ENCODE measurements at regions not wholly inside any gene's neighbourhood (a gene's known extent, or its start where the extent isn't known, plus 50 kb on each side); places are given as distances from the start of the nearest gene placed in this dataset.

GRCh38 chr9:27752069-27752468 is 178.8 kb upstream of the C9orf72 start:
- H3F3A ChIP-seq (ENCODE audit: low read depth): no peaks in the 10 kb centered on the region
- TF ChIP-seq, protein P1, sequence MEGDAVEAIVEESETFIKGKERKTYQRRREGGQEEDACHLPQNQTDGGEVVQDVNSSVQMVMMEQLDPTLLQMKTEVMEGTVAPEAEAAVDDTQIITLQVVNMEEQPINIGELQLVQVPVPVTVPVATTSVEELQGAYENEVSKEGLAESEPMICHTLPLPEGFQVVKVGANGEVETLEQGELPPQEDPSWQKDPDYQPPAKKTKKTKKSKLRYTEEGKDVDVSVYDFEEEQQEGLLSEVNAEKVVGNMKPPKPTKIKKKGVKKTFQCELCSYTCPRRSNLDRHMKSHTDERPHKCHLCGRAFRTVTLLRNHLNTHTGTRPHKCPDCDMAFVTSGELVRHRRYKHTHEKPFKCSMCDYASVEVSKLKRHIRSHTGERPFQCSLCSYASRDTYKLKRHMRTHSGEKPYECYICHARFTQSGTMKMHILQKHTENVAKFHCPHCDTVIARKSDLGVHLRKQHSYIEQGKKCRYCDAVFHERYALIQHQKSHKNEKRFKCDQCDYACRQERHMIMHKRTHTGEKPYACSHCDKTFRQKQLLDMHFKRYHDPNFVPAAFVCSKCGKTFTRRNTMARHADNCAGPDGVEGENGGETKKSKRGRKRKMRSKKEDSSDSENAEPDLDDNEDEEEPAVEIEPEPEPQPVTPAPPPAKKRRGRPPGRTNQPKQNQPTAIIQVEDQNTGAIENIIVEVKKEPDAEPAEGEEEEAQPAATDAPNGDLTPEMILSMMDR (IDR thresholded peaks at IDR 0.05): no peak
- TF ChIP-seq EZH2phosphoT487 (IDR thresholded peaks at IDR 0.05) (no peak), EZH2 (IDR thresholded peaks at IDR 0.05) (no peak)
- H3K27me3 Mint-ChIP-seq (ENCODE audit: insufficient read depth, low read depth): peaks cover 3% of the 10 kb centered on the region
- no peak for DNase-seq (ENCODE audit: low spot score)
- H4K20me1 ChIP-seq (ENCODE audit: low read depth): no peaks in the 10 kb centered on the region
- H3K9ac ChIP-seq: no peak overlapping the region
- peaks cover 12% of the 10 kb centered on the region for H3K4me1 Mint-ChIP-seq
- H3K27me3 ChIP-seq: peaks cover 38% of the 10 kb centered on the region
- H3K9me3 ChIP-seq (ENCODE audit: low read depth): no peaks in the 10 kb centered on the region
- H2AFZ ChIP-seq (replicated peaks): no peak overlapping the region
- H3K4me3 ChIP-seq: no peak overlapping the region
- no peak overlapping the region for H3K27ac ChIP-seq
- H3K79me2 ChIP-seq (ENCODE audit: low read depth): no peaks in the 10 kb centered on the region
- no peaks in the 10 kb centered on the region for H3K36me3 Mint-ChIP-seq
- H3K4me2 ChIP-seq: no peak overlapping the region
- no peaks in the 10 kb centered on the region for H3K36me3 ChIP-seq
- H3K27ac Mint-ChIP-seq: no peak overlapping the region
- H3K4me3 Mint-ChIP-seq: no peak overlapping the region
- peaks cover 8% of the 10 kb centered on the region for H3K9me3 Mint-ChIP-seq
- no peaks in the 10 kb centered on the region for H3K4me1 ChIP-seq

DNA sequence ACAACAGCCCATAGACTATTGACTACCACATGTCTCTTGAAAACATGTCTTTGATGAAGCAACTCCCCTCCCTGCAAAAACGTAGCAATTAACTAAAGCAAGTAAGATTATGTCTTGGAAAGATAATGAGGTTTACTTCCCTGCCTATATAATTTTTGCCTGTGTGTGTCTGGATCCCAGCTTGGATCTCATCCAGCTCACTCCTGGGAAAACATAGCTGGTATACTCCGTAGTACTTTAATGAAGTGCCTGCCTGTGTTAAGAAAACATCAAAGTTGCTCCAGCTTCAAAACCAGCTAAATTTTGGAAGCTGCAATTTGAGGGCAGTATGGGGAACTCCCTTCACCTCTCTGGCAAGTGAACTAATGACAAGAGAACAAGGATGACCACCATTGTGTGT is 182.6 kb upstream of the C9orf72 start:
- no peaks in the 10 kb centered on the region for H4K20me1 ChIP-seq (ENCODE audit: low read depth)
- peaks cover 3% of the 10 kb centered on the region for H3K4me1 Mint-ChIP-seq
- no peak overlapping the region for H3K4me2 ChIP-seq
- H3K27ac ChIP-seq: no peak overlapping the region
- H3K9ac ChIP-seq: no peak overlapping the region
- H3K27ac Mint-ChIP-seq: no peak overlapping the region
- H3K79me2 ChIP-seq (ENCODE audit: low read depth): no peaks in the 10 kb centered on the region
- no peaks in the 10 kb centered on the region for H3F3A ChIP-seq (ENCODE audit: low read depth)
- DNase-seq (ENCODE audit: low spot score): no peak
- H3K9me3 Mint-ChIP-seq: peaks cover 8% of the 10 kb centered on the region
- peaks cover 16% of the 10 kb centered on the region for H3K27me3 ChIP-seq
- H3K36me3 Mint-ChIP-seq: no peaks in the 10 kb centered on the region
- H3K4me1 ChIP-seq: no peaks in the 10 kb centered on the region
- H3K27me3 Mint-ChIP-seq (ENCODE audit: insufficient read depth, low read depth): peaks cover 5% of the 10 kb centered on the region
- no peaks in the 10 kb centered on the region for H3K36me3 ChIP-seq
- H3K4me3 Mint-ChIP-seq: no peak overlapping the region
- no peak overlapping the region for H2AFZ ChIP-seq (replicated peaks)
- TF ChIP-seq, protein P1 (IDR thresholded peaks at IDR 0.05): no peak
- TF ChIP-seq EZH2 (IDR thresholded peaks at IDR 0.05): no peak
- H3K4me3 ChIP-seq: no peak overlapping the region
- no peaks in the 10 kb centered on the region for H3K9me3 ChIP-seq (ENCODE audit: low read depth)

DNA sequence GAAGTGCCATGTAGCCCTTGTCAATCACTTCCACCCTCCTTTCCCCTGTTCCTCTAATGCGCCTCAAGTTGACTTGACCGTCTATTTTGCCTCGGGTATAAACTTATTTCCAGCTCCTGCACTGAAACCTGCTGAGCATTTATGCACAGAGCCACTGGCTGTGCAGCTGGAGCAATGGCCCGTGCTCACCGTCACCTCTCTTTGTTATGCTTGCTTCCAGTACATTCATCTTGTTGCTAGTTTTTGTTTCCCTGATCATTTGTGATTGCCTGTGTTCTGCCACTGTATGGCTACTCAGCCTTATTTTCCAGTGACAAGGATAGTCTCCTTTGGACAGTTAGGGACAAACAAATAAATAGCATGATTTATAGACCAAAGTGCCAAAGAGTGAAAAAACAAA is 183.1 kb upstream of the C9orf72 start:
- Mint-ChIP-seq H3K36me3 (no peaks in the 10 kb centered on the region), H3K9me3 (peaks cover 8% of the 10 kb centered on the region), H3K4me1 (peaks cover 7% of the 10 kb centered on the region), H3K27me3 (ENCODE audit: insufficient read depth, low read depth) (peaks cover 8% of the 10 kb centered on the region), H3K4me3 (no peak overlapping the region), H3K27ac (no peak overlapping the region)
- H3K36me3 ChIP-seq: no peaks in the 10 kb centered on the region
- H4K20me1 ChIP-seq (ENCODE audit: low read depth): no peaks in the 10 kb centered on the region
- H3F3A ChIP-seq (ENCODE audit: low read depth): no peaks in the 10 kb centered on the region
- TF ChIP-seq, protein P1 (IDR thresholded peaks at IDR 0.05): no peak
- TF ChIP-seq EZH2 (IDR thresholded peaks at IDR 0.05) (no peak), EZH2phosphoT487 (IDR thresholded peaks at IDR 0.05) (no peak)
- H3K79me2 ChIP-seq (ENCODE audit: low read depth): no peaks in the 10 kb centered on the region
- no peaks in the 10 kb centered on the region for H3K4me1 ChIP-seq
- H3K4me2 ChIP-seq: no peak overlapping the region
- H3K4me3 ChIP-seq: no peak overlapping the region
- no peak overlapping the region for H3K9ac ChIP-seq
- H3K27me3 ChIP-seq: peaks cover 11% of the 10 kb centered on the region
- H3K9me3 ChIP-seq (ENCODE audit: low read depth): no peaks in the 10 kb centered on the region
- no peak overlapping the region for H3K27ac ChIP-seq
- DNase-seq (ENCODE audit: low spot score): no peak
- no peak overlapping the region for H2AFZ ChIP-seq (replicated peaks)

DNA sequence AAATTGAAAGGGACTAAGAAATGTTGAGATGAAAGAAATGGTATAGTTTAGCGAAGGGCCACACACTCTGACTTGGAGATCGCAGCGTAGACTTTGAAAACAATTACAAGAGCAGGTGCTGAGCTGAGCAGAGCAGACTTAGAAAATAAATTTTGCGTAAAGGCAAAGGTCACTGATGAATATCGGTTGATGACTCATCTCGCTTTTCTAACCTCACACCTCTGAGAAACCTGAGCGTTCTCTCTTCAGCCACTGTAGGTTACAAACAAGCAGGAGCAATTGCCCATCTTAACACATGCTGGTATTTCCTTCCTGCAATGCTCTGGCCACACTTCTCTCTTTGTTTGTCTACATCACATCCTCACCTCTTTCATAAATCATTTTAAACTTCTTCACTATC is 190.6 kb upstream of the C9orf72 start:
- Histone ChIP-seq H2AFZ (replicated peaks) (no peak overlapping the region), H3K4me3 (no peak overlapping the region), H3K79me2 (ENCODE audit: low read depth) (no peaks in the 10 kb centered on the region), H3K4me1 (peaks cover 5% of the 10 kb centered on the region), H3K9ac (no peak overlapping the region), H3K27ac (no peak overlapping the region), H3K36me3 (no peaks in the 10 kb centered on the region), H3K4me2 (no peak overlapping the region), H3K27me3 (no peaks in the 10 kb centered on the region), H4K20me1 (ENCODE audit: low read depth) (no peaks in the 10 kb centered on the region), H3F3A (ENCODE audit: low read depth) (no peaks in the 10 kb centered on the region), H3K9me3 (ENCODE audit: low read depth) (no peaks in the 10 kb centered on the region)
- H3K36me3 Mint-ChIP-seq: no peaks in the 10 kb centered on the region
- H3K27ac Mint-ChIP-seq: no peak overlapping the region
- no peak for DNase-seq (ENCODE audit: low spot score)
- no peak for TF ChIP-seq EZH2 (IDR thresholded peaks at IDR 0.05)
- no peak for TF ChIP-seq EZH2phosphoT487 (IDR thresholded peaks at IDR 0.05)
- TF ChIP-seq, protein P1 (IDR thresholded peaks at IDR 0.05): no peak
- H3K4me1 Mint-ChIP-seq: peaks cover 38% of the 10 kb centered on the region
- H3K9me3 Mint-ChIP-seq: peaks cover 2% of the 10 kb centered on the region
- H3K4me3 Mint-ChIP-seq: no peak overlapping the region
- H3K27me3 Mint-ChIP-seq (ENCODE audit: insufficient read depth, low read depth): peaks cover 9% of the 10 kb centered on the region

Measured in neural progenitor cell (in vitro differentiated cells).